HT-29 (cell line): ENCODE measurements at regions not wholly inside any gene's neighbourhood (a gene's known extent, or its start where the extent isn't known, plus 50 kb on each side); places are given as distances from the start of the nearest gene placed in this dataset.
"Not testable (repeated sequence)": the region's sequence is repeated elsewhere in the genome, so short reads cannot be mapped to it uniquely, and the experiment has no call there.

Experiments used
- DNase-seq: peaks from one replicate; pipeline ENCODE4 v3.0.0-alpha.2; 2015; ENCODE audit warnings: low spot score

DNA sequence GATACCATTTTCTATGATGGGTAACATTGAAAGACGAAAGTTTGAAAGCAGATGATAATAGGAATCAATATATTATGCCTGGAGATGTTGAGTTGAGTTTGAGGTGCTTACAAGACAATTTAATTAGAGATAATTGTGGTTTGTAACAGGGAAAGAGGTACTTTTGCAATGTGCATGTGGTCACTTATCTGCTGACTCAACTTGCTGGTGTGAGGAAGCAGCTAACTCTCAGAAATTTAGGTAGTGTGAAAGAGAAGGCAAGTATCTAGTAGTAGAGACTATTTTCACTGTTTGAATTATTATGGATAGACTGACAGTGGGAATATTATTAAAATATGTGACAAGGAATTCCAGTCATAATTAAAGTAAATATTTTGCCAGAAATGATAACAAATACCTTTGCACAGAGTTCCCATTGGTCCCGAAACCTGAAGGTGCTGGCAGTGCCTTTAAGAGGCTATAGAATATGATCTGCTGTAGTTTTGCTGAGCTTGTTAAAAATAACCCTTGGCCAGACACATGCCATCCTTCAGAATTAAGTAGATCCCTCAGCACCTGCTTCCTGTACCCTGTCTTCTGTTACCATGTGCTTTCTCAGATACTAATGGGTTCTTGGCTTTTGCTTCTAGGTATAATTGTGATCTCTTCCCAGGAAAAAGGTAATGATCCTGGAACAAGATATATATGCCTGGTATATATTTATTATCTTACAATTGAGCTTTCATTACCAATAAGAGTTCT lies 315.9 kb downstream of the BCHE start:
- no peak for DNase-seq

DNA sequence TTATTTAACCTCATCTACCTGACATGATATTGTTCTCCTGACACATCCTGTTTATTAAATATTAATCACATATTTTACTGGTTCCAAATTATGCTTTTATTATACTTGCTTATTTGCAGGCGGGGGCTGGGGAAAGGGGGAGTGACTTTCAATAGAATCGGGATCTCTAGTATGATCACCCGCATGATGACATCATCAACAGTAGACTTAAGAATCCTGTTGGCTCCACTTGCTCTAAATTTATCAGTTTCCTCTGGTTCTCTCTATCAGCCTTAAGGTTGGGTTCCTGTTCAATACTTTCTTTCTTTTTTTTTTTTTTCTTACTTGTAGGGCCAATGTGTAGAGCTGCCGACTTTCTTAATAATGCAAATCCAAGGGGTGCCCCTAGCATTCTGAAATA lies 317.5 kb downstream of the BCHE start:
- no peak for DNase-seq

- DNase-seq: no peak
Observed at GRCh38 chr3:165518346-165518745, 318.9 kb downstream of the BCHE start.

DNA sequence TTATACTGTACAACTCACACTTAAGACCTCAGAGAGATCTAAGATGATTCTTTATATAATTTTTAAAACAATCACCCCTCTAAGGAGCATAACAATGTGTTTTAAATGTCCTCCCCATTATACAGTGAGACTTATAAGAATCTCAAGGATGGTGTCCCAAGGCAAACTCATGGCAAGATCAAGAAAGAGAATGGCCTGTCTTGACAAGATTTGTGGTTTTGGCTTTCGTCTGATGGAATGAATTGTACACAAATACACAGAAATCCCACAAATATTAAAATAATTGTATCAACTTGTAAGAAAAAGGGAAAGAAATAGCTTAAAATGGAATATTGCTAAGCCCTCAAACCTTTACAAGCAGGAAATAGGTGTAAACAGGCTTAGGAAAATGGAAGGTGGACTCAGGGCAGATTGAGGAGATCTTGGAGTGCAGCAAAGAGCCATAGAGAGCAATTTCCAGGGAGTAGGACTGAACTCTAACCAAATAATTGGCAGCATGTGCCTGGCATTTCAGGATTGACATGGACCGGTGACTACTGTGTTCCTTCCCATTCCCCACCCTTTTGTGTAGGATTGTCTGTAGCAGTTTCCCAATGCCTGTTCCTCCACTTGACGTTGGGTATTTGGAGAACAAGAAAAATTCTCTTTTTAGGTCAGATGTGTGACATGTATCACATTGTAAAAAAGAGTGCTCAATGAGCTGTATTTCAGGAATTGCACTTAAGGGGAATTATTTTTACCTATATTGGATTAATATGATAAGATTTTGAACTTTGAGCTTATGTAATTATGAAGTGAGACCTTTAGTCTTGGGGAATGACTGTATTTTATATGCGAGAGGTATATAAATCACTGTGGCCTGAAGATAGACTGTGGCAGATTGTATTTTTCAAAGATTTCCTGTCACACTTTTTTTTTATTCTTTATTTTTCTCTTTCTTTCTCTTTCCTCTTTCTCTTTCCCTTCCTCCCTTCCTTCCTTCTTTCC lies 317.8 kb upstream of the SLITRK3 start:
- DNase-seq: no peak

DNA sequence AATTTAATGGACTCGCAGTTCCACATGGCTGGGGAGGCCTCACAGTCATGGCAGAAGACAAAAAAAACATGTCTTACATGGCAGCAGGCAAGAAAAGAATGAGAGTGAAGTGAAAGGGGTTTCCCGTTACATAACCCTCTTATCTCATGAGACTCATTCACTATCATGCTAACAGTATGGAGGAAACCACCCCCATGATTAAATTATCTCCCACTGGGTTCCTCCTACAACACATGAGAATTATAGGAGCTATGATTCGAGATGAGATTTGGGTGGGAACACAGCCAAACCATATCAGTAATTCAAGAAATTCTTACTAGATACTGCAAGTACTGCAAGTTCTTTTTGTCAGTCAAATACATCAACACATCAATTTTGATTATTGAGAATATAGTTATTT lies 311.4 kb upstream of the SLITRK3 start:
- no peak for DNase-seq

GRCh38 chr3:165507060-165507459 lies 310.9 kb upstream of the SLITRK3 start:
- no peak for DNase-seq

- DNase-seq: peak; percentile 54
Observed at GRCh38 chr3:165505657-165506056, 309.5 kb upstream of the SLITRK3 start.

- no peak for DNase-seq
Observed at GRCh38 chr3:165504554-165504953, 308.4 kb upstream of the SLITRK3 start.

GRCh38 chr3:165503825-165504224 lies 307.6 kb upstream of the SLITRK3 start:
- DNase-seq: no peak

- no peak for DNase-seq
Observed at GRCh38 chr3:165503346-165503745, 307.2 kb upstream of the SLITRK3 start.

- no peak for DNase-seq
Observed at GRCh38 chr3:165502707-165503106, 306.5 kb upstream of the SLITRK3 start.

DNA sequence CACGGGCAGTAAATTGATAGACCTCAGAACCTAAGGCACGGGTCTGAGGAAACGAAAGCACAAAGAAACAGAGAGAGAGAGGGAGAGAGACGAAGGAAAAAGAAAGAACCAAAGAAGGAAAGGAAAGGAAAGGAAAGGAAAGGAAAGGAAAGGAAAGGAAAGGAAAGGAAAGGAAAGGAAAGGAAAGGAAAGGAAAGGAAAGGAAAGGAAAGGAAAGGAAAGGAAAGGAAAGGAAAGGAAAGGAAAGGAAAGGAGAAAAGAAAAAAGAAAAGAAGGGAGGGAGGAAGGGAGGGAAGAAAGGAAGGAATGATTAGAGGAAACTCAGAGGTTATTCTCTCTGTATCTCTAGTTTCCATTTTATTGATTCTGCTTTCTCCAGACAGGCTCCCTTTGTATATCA lies 302.6 kb upstream of the SLITRK3 start:
- DNase-seq: not testable (repeated sequence)

DNA sequence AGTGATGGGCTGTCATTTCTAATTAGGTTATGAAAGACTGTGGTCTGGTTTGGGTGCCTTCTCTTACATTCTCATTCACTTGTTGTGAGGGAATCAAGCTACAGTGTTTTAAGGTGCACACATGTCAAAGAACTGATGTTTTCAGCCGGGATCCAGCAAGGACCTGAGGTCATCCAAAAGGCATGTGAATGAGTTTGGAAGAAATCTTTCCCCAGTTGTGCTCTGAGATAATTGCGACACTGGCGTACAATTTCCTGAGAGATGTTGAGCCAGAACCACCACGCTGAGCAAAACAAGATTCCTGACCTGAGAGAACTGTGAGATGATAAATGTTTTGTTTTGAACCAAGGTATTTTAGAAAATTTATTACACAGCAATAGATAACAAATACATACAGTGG lies 295.3 kb upstream of the SLITRK3 start:
- no peak for DNase-seq

GRCh38 chr3:165476399-165477060 lies 280.3 kb upstream of the SLITRK3 start:
- no peak for DNase-seq

DNA sequence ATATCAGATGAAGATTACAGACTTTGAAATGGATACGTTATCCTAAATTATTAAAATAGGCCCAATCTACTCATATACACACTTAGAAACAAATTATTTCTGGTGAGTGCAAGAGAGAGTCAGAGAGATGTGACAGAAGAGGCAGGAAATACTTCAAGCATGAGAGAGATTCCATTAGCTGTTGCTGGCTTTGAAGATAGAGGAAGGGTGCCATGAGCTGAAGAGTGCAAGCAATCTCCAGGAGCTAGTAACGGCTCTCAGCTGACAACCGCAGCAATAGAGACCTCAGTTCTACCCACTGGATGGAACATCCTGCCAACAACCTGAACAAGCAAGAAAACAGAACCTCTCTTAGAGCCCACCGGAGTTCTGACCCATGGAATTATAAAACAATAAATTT lies 270.7 kb upstream of the SLITRK3 start:
- DNase-seq: no peak

GRCh38 chr3:165464736-165465135 lies 268.6 kb upstream of the SLITRK3 start:
- no peak for DNase-seq

- DNase-seq: no peak
Observed at GRCh38 chr3:165463531-165463930, 267.3 kb upstream of the SLITRK3 start.

- no peak for DNase-seq
Observed at GRCh38 chr3:165462636-165463334, 266.6 kb upstream of the SLITRK3 start.

- peak; percentile 18 for DNase-seq
Observed at GRCh38 chr3:165459924-165460835, 264.0 kb upstream of the SLITRK3 start.

DNA sequence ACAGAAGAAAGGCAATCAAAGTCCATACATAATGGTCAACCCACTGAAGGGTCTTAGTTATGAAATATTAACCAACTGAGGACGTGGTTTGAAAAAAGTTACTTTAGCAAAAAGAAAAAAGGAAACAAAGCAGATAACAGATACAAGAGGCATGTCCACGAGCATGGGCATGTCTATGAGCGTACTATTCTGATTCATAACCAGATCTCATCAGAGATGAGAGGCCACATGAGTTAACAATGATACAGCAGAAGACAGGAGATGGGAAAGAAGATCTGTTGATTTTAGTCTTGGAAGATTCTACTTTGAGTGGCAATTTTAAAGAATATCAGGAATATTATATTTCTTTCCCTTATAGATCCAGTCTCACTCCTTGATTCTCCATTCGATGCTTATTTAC lies 262.9 kb upstream of the SLITRK3 start:
- DNase-seq: no peak
